AG04449 (cell line): ENCODE measurements at regions not wholly inside any gene's neighbourhood (a gene's known extent, or its start where the extent isn't known, plus 50 kb on each side); places are given as distances from the start of the nearest gene placed in this dataset.
"Not testable (repeated sequence)": the region's sequence is repeated elsewhere in the genome, so short reads cannot be mapped to it uniquely, and the experiment has no call there.

Experiments
- CTCF ChIA-PET: fragments of 350-600 bp; formaldehyde crosslinking; extraction: SDS; loops from one replicate; lab custom pipeline; 2021; ENCODE audit warnings: antibody characterized with exemption; lab: Yijun Ruan, JAX
- POLR2A ChIA-PET: fragments of 400-600, 350-600 bp; formaldehyde crosslinking; extraction: SDS; loops from one replicate; lab custom pipeline; 2020; ENCODE audit warnings: antibody characterized with exemption, inconsistent platforms; lab: Yijun Ruan, JAX
- DNase-seq: peaks from one replicate; pipeline ENCODE4 v3.0.0-alpha.2; 2010; ENCODE audit warnings: low read depth, low spot score
- H3K4me3 ChIP-seq: 2 replicates; pipeline ENCODE4 v1.5.1; 2011; ENCODE audit warnings: low read depth, mild to moderate bottlenecking, control low read depth, low read length
- TF ChIP-seq, protein P1 (sequence below): IDR thresholded peaks from one replicate; pipeline ENCODE4 v1.5.1; 2011; ENCODE audit warnings: mild to moderate bottlenecking, moderate library complexity, low read length, control low read depth, inconsistent platforms; ENCODE audit not compliant: insufficient read depth; ENCODE audit errors: missing control alignments

DNA sequence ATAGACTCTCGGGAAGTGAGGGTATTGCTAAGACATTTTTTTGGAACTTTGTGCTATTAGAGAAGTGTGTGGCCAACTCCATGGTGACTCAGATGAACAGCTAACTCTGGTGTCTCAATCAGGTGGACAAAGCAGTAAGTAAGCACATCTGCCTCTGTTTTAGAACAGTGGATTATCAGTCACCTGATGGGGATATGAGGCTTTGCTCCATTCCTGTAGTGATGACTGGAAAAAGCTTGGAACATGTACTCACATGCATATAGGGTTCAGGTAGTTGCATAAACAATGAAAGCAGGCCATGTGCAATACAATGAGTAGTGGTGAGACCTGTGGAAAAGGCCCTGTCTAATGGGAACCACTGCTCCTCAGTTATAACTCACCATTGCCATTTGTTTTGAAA lies 168.2 kb upstream of the FBN2 start:
- TF ChIP-seq, protein P1, sequence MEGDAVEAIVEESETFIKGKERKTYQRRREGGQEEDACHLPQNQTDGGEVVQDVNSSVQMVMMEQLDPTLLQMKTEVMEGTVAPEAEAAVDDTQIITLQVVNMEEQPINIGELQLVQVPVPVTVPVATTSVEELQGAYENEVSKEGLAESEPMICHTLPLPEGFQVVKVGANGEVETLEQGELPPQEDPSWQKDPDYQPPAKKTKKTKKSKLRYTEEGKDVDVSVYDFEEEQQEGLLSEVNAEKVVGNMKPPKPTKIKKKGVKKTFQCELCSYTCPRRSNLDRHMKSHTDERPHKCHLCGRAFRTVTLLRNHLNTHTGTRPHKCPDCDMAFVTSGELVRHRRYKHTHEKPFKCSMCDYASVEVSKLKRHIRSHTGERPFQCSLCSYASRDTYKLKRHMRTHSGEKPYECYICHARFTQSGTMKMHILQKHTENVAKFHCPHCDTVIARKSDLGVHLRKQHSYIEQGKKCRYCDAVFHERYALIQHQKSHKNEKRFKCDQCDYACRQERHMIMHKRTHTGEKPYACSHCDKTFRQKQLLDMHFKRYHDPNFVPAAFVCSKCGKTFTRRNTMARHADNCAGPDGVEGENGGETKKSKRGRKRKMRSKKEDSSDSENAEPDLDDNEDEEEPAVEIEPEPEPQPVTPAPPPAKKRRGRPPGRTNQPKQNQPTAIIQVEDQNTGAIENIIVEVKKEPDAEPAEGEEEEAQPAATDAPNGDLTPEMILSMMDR: no peak
- ChIA-PET CTCF (no interaction called here), POLR2A (no interaction called here)
- DNase-seq: no peak
- H3K4me3 ChIP-seq: no peak overlapping the region

DNA sequence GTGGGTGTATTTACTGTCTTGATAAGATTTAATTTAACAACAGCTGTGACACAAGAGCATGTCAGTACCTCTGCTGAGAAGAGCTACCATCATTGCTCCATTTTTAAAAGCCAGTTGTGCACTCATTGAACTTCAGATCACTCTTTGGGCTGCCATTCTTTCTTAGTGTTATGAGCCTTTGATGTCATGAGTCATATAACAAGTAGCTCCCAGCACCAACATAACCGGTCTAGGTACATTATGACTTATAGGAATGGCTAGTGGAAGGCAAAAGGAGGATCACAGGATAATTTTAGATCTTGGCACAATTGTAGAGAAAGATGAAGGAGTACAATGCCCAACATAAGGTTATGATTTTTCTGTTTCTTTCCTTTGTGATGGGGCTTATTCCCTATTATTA lies 170.8 kb upstream of the FBN2 start:
- TF ChIP-seq, protein P1: no peak
- DNase-seq: no peak
- POLR2A ChIA-PET: no interaction called here
- H3K4me3 ChIP-seq: no peak overlapping the region
- CTCF ChIA-PET: no interaction called here

DNA sequence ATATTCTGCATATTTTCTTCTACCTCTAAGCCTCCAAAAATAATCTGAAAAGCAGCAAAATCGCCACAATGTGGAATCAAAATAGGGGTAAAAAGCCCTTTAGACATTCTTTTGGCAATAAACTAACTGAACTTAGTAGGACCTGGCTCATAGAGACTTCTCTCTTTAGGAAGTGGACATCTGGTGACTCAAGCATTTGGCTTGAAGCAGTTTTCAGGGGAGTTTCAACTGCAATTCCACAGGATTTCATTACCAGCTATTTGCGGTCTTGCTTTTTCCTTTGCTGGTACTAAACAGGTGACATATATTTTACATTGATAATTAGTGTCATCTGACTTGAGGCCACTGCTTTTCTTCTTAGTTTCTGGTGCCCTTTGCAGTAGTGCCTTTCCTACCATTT lies 173.2 kb upstream of the FBN2 start:
- no peak overlapping the region for H3K4me3 ChIP-seq
- no peak for DNase-seq
- TF ChIP-seq, protein P1: no peak
- POLR2A ChIA-PET: no interaction called here
- CTCF ChIA-PET: interaction anchor here (1.7 kb wide), 1 partner anchor 37 kb away, joined by 5 read pairs; no protein-coding TSS in a partner anchor

DNA sequence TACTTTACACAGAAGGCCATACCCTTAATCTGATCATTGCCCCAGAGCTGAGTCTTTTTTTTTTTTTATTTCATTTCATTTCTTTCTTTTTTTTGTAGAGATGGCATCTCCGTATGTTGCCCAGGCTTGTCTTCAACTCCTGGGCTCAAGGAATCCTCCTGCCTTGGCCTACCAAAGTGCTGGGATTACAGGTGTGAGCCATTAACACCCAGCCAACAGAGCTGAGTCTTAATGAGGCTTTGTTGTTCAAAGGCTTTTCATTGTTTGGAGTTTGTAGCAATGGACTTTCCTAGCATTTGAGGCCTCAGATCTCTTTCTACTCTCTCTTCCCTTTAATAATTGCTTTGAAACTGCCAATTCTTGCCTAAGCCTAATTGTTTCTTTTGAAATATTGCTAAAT lies 176.5 kb upstream of the FBN2 start:
- DNase-seq: no peak
- H3K4me3 ChIP-seq: no peak overlapping the region
- TF ChIP-seq, protein P1: no peak
- POLR2A ChIA-PET: no interaction called here
- CTCF ChIA-PET: no interaction called here

DNA sequence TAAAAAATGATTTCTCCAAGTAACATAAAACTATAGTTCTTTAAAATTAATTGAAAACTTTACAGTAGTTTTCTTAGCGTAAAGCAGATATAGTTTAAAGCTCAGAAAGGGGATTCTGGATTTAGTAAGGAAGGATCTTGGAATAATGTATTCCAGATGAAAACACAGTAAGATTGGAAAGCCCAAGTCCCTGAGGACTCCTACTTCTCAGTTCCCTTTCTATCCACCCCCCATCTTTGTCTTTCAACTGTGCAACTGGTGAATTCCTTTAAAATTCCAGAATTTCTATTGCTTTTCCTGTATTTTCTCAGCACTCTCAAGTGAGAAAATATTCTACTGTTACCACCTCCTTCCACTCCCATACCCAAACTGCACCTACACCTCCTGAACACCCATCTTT lies 184.5 kb upstream of the FBN2 start:
- CTCF ChIA-PET: no interaction called here
- DNase-seq: no peak
- POLR2A ChIA-PET: no interaction called here
- TF ChIP-seq, protein P1: no peak
- no peak overlapping the region for H3K4me3 ChIP-seq

DNA sequence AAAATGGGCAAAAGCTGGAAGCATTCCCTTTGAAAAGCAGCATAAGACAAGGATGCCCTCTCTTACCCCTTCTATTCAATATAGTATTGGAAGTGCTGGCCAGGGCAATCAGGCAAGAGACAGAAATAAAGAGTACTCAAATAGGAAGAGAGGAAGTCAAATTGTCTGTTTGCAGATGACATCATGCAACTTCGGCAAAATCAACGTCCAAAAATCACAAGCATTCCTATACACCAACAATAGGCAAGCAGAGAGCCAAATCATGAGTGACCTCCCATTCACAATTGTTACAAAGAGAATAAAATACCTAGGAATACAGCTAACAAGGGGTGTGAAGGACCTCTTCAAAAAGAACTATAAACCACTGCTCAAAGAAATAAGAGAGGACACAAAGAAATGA lies 192.0 kb upstream of the FBN2 start:
- POLR2A ChIA-PET, DNase-seq, H3K4me3 ChIP-seq, CTCF ChIA-PET: not testable (repeated sequence)

DNA sequence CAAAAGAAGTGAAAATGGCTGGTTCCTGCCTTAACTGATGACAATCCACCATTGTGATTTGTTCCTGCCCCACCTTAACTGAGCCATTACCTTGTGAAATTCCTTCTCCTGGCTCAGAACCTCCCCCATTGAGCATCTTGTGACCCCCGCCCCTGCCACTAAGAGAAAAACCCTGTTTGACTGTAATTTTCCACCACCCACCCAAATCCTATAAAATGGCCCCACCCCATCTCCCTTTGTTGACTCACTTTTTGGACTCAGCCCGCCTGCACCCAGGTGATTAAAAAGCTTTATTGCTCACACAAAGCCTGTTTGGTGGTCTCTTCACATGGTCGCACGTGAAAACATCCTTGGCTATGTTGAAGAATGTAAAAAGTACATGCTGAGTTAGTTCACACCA lies 197.6 kb upstream of the FBN2 start:
- POLR2A ChIA-PET, DNase-seq, H3K4me3 ChIP-seq, CTCF ChIA-PET: not testable (repeated sequence)
